Stomach (tissue), 4 donors: ENCODE measurements at regions not wholly inside any gene's neighbourhood (a gene's known extent, or its start where the extent isn't known, plus 50 kb on each side); places are given as distances from the start of the nearest gene placed in this dataset.

Source experiments
- POLR2A ChIP-seq, 4 donors: fragments of 450-650 bp; IDR thresholded peaks; one replicate each; pipeline ENCODE4 v1.6.1; 2016; ENCODE audit warnings: antibody characterized with exemption in 4 of 4, control low read depth in 2 of 4, mild to moderate bottlenecking in 1 of 4, moderate library complexity in 1 of 4
- POLR2AphosphoS5 ChIP-seq, 3 donors: sonication (generic); formaldehyde crosslinking; IDR thresholded peaks; one replicate each; pipeline ENCODE4 v1.6.1; 2016; ENCODE audit warnings: antibody characterized with exemption in 3 of 3
- TF ChIP-seq, protein P1 (sequence below), 7 experiments: fragments of 450-650 bp in 4 of 7; fragments of 200-600 bp in 3 of 7; sonication (generic) in 3 of 7; IDR thresholded peaks; one replicate each; pipeline ENCODE4 v1.5.1; 2016 to 2019; ENCODE audit warnings: antibody characterized with exemption in 7 of 7, control low read depth in 2 of 7, mild to moderate bottlenecking in 1 of 7

DNA sequence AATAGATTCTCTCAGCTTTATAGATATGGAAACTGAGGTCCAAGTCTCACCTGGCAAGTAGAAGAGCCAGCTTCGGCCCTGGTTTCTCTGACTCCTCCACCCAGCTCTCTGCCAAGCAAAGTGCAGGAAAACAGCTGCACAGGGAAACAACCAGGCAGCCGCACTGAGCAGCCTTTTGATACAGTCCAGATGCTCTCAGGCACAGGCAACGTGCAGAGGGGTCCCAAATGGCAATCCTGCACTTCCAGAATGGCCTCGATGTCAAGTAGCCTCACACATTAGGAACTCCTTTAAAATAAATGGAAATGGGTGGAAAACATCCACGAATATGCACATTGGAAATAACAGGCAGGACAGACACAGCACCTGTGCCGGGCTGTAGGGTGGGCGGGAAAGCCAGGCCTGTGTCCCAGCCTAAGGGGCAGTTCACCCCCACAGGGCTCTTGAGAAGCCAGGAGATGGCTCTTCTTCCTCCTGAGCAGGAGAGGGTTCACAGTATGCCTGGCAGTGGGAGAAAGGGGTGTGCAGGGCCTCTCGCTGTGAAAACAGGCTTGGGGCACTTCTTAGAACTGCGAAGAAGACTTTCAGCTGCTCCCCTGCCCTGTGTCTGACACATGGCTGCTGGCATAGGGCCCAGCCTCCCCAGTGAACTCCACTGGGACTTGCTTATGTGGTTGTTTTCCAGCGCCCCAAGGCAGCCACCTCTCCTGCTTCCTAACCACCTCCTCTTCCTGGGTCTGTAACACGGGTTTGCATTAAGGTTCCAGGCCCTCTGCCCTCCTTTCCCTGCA is 63.9 kb upstream of the TUBA3E start:
- TF ChIP-seq, protein P1, sequence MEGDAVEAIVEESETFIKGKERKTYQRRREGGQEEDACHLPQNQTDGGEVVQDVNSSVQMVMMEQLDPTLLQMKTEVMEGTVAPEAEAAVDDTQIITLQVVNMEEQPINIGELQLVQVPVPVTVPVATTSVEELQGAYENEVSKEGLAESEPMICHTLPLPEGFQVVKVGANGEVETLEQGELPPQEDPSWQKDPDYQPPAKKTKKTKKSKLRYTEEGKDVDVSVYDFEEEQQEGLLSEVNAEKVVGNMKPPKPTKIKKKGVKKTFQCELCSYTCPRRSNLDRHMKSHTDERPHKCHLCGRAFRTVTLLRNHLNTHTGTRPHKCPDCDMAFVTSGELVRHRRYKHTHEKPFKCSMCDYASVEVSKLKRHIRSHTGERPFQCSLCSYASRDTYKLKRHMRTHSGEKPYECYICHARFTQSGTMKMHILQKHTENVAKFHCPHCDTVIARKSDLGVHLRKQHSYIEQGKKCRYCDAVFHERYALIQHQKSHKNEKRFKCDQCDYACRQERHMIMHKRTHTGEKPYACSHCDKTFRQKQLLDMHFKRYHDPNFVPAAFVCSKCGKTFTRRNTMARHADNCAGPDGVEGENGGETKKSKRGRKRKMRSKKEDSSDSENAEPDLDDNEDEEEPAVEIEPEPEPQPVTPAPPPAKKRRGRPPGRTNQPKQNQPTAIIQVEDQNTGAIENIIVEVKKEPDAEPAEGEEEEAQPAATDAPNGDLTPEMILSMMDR (IDR thresholded peaks at IDR 0.05) = no peak
- no peak for TF ChIP-seq POLR2AphosphoS5 (IDR thresholded peaks at IDR 0.05)
- TF ChIP-seq POLR2A (IDR thresholded peaks at IDR 0.05) = no peak
